GM23338 (cell line): ENCODE measurements at regions not wholly inside any gene's neighbourhood (a gene's known extent, or its start where the extent isn't known, plus 50 kb on each side); places are given as distances from the start of the nearest gene placed in this dataset.

Experiments used
- CREB1 ChIP-seq: fragments of 250-450 bp; sonication (Bioruptor Pico); IDR thresholded peaks from 2 replicates; pipeline ENCODE4 v1.5.0; 2020; ENCODE audit warnings: low read depth, mild to moderate bottlenecking, moderate library complexity
- EZH2 ChIP-seq: fragments of 200-600 bp; sonication (generic); IDR thresholded peaks from one replicate; pipeline ENCODE4 v1.8.0; 2017; ENCODE audit warnings: antibody characterized with exemption, mild to moderate bottlenecking, low read depth; ENCODE audit not compliant: unreplicated experiment
- EZH2phosphoT487 ChIP-seq: fragments of 200-600 bp; sonication (generic); IDR thresholded peaks from one replicate; pipeline ENCODE4 v1.8.1; 2018; ENCODE audit warnings: antibody characterized with exemption; ENCODE audit not compliant: unreplicated experiment
- NANOG ChIP-seq: IDR thresholded peaks from 2 replicates; pipeline ENCODE4 v1.6.1; 2016; ENCODE audit warnings: antibody characterized with exemption, borderline replicate concordance
- POLR2AphosphoS5 ChIP-seq: IDR thresholded peaks from 2 replicates; pipeline ENCODE4 v1.6.1; 2016; ENCODE audit warnings: antibody characterized with exemption, low read depth
- ZNF331 ChIP-seq: fragments of 250-450 bp; sonication (Bioruptor Pico); IDR thresholded peaks from 2 replicates; pipeline ENCODE4 v1.5.0; 2020; ENCODE audit warnings: low read depth, mild to moderate bottlenecking, moderate library complexity
- TF ChIP-seq, protein P1 (sequence below), 2 experiments: fragments of 200-600 bp in 1 of 2; sonication (generic) in 1 of 2; conservative IDR thresholded peaks; 2 replicates each; pipeline versions ENCODE4 v1.5.1 to v1.6.1; 2016 to 2017; ENCODE audit warnings: antibody characterized with exemption in 2 of 2, low read depth in 2 of 2, mild to moderate bottlenecking in 2 of 2, moderate library complexity in 1 of 2
- TF ChIP-seq, protein P2 (sequence below): IDR thresholded peaks from one replicate; pipeline ENCODE4 v1.6.1; 2018; ENCODE audit warnings: antibody characterized with exemption; ENCODE audit not compliant: unreplicated experiment

DNA sequence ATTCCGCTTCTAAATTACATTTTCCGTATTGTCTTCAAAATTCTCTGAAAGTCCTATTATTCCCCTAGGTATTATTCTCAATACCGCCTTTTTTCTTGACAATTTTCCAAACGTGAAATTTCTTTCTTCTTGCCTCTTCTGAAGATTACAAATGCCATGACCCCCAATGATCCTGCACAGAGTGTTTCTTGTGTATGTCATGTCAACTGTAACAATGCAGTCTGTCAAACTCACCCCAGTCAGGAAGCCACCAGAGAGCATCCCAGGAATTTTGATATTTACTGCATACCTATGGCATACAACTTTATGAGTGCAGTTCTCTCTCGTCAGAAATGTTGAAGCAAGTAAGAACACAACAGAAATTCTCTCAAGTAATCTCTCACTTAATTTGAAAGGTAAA is 847.3 kb upstream of the CDH8 start:
- TF ChIP-seq, protein P1, sequence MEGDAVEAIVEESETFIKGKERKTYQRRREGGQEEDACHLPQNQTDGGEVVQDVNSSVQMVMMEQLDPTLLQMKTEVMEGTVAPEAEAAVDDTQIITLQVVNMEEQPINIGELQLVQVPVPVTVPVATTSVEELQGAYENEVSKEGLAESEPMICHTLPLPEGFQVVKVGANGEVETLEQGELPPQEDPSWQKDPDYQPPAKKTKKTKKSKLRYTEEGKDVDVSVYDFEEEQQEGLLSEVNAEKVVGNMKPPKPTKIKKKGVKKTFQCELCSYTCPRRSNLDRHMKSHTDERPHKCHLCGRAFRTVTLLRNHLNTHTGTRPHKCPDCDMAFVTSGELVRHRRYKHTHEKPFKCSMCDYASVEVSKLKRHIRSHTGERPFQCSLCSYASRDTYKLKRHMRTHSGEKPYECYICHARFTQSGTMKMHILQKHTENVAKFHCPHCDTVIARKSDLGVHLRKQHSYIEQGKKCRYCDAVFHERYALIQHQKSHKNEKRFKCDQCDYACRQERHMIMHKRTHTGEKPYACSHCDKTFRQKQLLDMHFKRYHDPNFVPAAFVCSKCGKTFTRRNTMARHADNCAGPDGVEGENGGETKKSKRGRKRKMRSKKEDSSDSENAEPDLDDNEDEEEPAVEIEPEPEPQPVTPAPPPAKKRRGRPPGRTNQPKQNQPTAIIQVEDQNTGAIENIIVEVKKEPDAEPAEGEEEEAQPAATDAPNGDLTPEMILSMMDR (conservative IDR thresholded peaks at IDR 0.05; ENCODE audit: low read depth in 2 of 2): no peak
- TF ChIP-seq, protein P2, sequence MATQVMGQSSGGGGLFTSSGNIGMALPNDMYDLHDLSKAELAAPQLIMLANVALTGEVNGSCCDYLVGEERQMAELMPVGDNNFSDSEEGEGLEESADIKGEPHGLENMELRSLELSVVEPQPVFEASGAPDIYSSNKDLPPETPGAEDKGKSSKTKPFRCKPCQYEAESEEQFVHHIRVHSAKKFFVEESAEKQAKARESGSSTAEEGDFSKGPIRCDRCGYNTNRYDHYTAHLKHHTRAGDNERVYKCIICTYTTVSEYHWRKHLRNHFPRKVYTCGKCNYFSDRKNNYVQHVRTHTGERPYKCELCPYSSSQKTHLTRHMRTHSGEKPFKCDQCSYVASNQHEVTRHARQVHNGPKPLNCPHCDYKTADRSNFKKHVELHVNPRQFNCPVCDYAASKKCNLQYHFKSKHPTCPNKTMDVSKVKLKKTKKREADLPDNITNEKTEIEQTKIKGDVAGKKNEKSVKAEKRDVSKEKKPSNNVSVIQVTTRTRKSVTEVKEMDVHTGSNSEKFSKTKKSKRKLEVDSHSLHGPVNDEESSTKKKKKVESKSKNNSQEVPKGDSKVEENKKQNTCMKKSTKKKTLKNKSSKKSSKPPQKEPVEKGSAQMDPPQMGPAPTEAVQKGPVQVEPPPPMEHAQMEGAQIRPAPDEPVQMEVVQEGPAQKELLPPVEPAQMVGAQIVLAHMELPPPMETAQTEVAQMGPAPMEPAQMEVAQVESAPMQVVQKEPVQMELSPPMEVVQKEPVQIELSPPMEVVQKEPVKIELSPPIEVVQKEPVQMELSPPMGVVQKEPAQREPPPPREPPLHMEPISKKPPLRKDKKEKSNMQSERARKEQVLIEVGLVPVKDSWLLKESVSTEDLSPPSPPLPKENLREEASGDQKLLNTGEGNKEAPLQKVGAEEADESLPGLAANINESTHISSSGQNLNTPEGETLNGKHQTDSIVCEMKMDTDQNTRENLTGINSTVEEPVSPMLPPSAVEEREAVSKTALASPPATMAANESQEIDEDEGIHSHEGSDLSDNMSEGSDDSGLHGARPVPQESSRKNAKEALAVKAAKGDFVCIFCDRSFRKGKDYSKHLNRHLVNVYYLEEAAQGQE: no peak
- TF ChIP-seq POLR2AphosphoS5 (no peak), ZNF331 (no peak), EZH2 (no peak), EZH2phosphoT487 (no peak), CREB1 (no peak), NANOG (no peak)
